GM12872 (cell line): ENCODE measurements at regions not wholly inside any gene's neighbourhood (a gene's known extent, or its start where the extent isn't known, plus 50 kb on each side); places are given as distances from the start of the nearest gene placed in this dataset.

Source experiments
- CTCF ChIP-seq: IDR thresholded peaks from 3 replicates; pipeline ENCODE4 v1.5.1; 2011; ENCODE audit warnings: low read depth, mild to moderate bottlenecking, low read length, moderate library complexity; ENCODE audit not compliant: insufficient read depth

DNA sequence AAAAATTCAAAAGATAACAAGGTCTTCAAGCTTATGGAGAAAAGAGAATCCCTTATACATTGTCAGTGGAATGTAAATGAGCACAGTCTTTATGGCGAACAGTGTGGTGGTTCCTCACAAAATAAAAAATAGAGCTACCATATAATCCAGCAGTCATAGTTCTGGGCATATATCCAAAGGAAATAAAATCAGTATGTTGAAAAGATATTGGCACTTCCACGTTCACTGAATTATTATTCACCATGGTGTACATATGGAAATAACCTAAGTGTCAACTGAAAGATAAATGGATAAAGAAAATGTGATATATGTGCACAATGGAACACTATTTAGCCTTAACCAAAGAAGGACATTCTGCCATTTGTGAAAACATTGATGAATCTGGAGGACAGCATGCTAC, 1161.2 kb downstream of the ROBO2 start:
- no peak for TF ChIP-seq CTCF

GRCh38 chr3:78204977-78205376, 1165.1 kb downstream of the ROBO2 start:
- no peak for TF ChIP-seq CTCF

- TF ChIP-seq CTCF, result no peak
These were observed 1181.4 kb downstream of the ROBO2 start for GRCh38 chr3:78221300-78221699.

- TF ChIP-seq CTCF, result no peak
These were observed 1181.9 kb downstream of the ROBO2 start for GRCh38 chr3:78221796-78222195.

DNA sequence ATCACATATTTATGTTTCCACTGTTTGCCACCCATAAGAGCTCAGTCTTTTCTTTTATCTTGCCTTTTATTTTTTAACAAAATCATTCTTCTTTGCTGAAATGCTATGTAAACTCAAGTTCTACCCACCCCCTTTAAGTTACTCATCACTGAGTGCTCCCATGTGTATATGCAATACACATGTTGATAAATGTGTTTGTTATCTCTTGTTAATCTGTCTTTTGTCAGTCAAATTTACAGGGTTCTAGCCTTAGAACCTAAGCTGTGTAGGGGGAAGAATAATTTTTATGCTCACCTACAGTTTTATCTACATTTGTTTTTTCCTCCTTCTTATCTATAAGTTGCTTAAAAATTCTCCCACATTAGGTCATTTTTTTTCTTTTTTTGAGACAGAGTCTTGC, 1195.9 kb downstream of the ROBO2 start:
- TF ChIP-seq CTCF, result no peak

DNA sequence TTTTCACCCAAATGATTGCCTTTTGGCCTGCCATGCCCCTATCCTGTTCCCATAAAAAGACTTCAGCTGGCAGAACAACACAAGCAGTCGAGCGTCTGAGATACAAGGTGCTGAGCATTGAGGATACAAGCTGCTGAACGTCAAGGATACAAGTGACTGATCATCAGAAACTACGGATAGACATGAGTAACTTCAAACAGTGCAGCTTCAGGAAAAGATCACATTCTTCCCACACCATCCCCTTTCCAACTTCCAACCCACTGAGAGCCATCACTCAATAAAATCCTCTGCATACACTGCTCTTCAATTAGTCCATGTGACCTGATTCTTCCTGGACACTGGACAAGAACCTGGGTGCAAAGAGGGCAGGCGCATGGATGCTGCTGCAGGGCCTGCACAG, 1198.9 kb downstream of the ROBO2 start:
- TF ChIP-seq CTCF, result no peak

DNA sequence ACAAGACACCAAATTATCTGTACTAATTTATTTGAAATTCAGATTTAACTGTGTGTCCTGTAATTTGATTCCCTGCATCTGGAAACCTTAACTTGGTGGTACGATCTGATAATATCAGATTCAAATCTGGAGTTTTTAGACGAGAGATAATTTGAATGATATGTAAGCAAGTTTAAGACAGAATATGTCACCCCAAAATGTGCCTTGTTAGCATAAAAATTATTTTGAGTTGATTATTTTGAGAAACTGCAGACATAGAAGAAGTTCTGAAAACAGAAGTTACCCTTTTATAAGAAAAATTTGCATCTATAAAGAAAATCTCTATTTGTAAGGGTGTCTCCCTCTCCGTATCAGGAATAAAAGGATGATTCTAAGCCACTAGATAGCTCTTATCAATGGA, 1202.8 kb downstream of the ROBO2 start:
- TF ChIP-seq CTCF, result no peak

- no peak for TF ChIP-seq CTCF
These were observed 1204.2 kb downstream of the ROBO2 start for GRCh38 chr3:78244136-78244535.
